GM23248 (cell line): ENCODE measurements at regions not wholly inside any gene's neighbourhood (a gene's known extent, or its start where the extent isn't known, plus 50 kb on each side); places are given as distances from the start of the nearest gene placed in this dataset.

Experiments used
- DNase-seq: peaks from one replicate; pipeline ENCODE4 v3.0.0-alpha.2; 2015
- H2AFZ ChIP-seq: fragments of 200-600 bp; sonication (generic); 2 replicates; pipeline ENCODE4 v1.6.1; 2016; ENCODE audit warnings: antibody characterized with exemption
- H3F3A ChIP-seq: fragments of 200-600 bp; sonication (generic); 2 replicates; pipeline ENCODE4 v1.6.1; 2016; ENCODE audit warnings: mild to moderate bottlenecking, antibody characterized with exemption, mixed run types; ENCODE audit not compliant: insufficient read depth
- H3K27ac ChIP-seq: fragments of 200-600 bp; sonication (generic); 2 replicates; pipeline ENCODE4 v1.5.1; 2016; ENCODE audit warnings: mild to moderate bottlenecking
- H3K27me3 ChIP-seq: fragments of 200-600 bp; sonication (generic); replicated peaks from 2 replicates; pipeline ENCODE4 v1.6.1; 2016; ENCODE audit warnings: mild to moderate bottlenecking; ENCODE audit not compliant: insufficient read depth
- H3K36me3 ChIP-seq: fragments of 200-600 bp; sonication (generic); 2 replicates; pipeline ENCODE4 v1.6.1; 2016; ENCODE audit warnings: low read depth, mild to moderate bottlenecking
- H3K4me1 ChIP-seq: fragments of 200-600 bp; sonication (generic); 2 replicates; pipeline ENCODE4 v1.6.1; 2016; ENCODE audit warnings: mild to moderate bottlenecking; ENCODE audit not compliant: insufficient read depth
- H3K4me2 ChIP-seq: fragments of 200-600 bp; sonication (generic); one replicate; pipeline ENCODE4 v1.6.1; 2016; ENCODE audit warnings: mild to moderate bottlenecking; ENCODE audit not compliant: unreplicated experiment
- H3K4me3 ChIP-seq: fragments of 200-600 bp; sonication (generic); 2 replicates; pipeline ENCODE4 v1.5.1; 2016; ENCODE audit warnings: mild to moderate bottlenecking
- H3K79me2 ChIP-seq: fragments of 200-600 bp; sonication (generic); 2 replicates; pipeline ENCODE4 v1.6.1; 2016; ENCODE audit warnings: mild to moderate bottlenecking; ENCODE audit not compliant: insufficient read depth
- H3K9ac ChIP-seq: fragments of 200-600 bp; sonication (generic); 2 replicates; pipeline ENCODE4 v1.6.1; 2016; ENCODE audit warnings: mild to moderate bottlenecking
- H3K9me2 ChIP-seq: fragments of 200-600 bp; sonication (generic); 2 replicates; pipeline ENCODE4 v1.6.1; 2016; ENCODE audit warnings: mixed run types, mild to moderate bottlenecking, moderate library complexity; ENCODE audit not compliant: insufficient read depth
- H3K9me3 ChIP-seq: fragments of 200-600 bp; sonication (generic); one replicate; pipeline ENCODE4 v1.6.1; 2017; ENCODE audit warnings: low read depth
- H4K20me1 ChIP-seq: fragments of 200-600 bp; sonication (generic); 2 replicates; pipeline ENCODE4 v1.6.0; 2016; ENCODE audit not compliant: insufficient read depth
- EZH2 ChIP-seq: fragments of 200-600 bp; sonication (generic); IDR thresholded peaks from 2 replicates; pipeline ENCODE4 v1.6.1; 2018; ENCODE audit warnings: antibody characterized with exemption, mild to moderate bottlenecking; ENCODE audit not compliant: insufficient read depth, poor library complexity, severe bottlenecking
- EZH2phosphoT487 ChIP-seq: fragments of 200-600 bp; sonication (generic); IDR thresholded peaks from 2 replicates; pipeline ENCODE4 v1.6.1; 2018; ENCODE audit warnings: antibody characterized with exemption, moderate library complexity, mild to moderate bottlenecking, low read depth; ENCODE audit not compliant: insufficient read depth
- WGBS, 2 experiments: methylation state at CpG; one replicate each; pipeline ENCODE4 v1.1.6; 2015 to 2017; ENCODE audit warnings: low lambda C conversion rate in 2 of 2, low coverage in 1 of 2; ENCODE audit errors: missing lambda C conversion rate in 2 of 2; 5-methylcytosine and 5-hydroxymethylcytosine counted together
- in situ Hi-C: fragments of 300-500 bp; cut with MboI; formaldehyde crosslinking; loops from 2 replicates; pipeline ENCODE4 v1.15.0; 2020

DNA sequence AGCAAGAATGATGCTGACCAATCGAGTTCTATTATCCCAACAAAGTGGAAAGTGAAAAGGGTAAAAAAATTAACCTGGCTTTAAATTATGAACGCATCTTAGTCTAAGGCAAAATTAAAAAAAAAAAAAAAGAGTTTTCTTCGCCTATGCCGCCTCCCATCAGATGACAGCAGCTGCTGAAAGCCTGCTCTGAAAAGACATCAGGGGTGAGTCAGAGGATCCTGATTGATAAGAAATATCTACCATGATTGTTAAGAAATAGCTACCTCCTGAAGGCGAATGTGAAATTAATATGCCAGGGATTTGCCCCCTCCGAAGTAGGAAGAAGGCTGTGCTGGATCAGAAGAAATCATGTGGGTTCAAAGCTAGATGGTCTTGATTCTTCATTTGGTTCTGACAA, 216.8 kb upstream of the C1orf87 start:
- Histone ChIP-seq H3K4me2 (no peak overlapping the region), H3K79me2 (no peaks in the 10 kb centered on the region), H3K4me1 (no peaks in the 10 kb centered on the region), H3K9me2 (no peaks in the 10 kb centered on the region), H3K4me3 (no peak overlapping the region), H2AFZ (no peak overlapping the region), H3K9ac (no peak overlapping the region), H3K9me3 (no peaks in the 10 kb centered on the region), H3K27me3 (0 out of 2 replicates have a peak, but pooled peaks cover 9% of the 10 kb centered on the region), H3K36me3 (no peaks in the 10 kb centered on the region), H3K27ac (no peak overlapping the region), H4K20me1 (no peaks in the 10 kb centered on the region), H3F3A (no peaks in the 10 kb centered on the region)
- no peak for DNase-seq
- in situ Hi-C loops = loop anchor here (25.0 kb wide), 1 partner anchor 747 kb away; no protein-coding TSS in a partner anchor
- TF ChIP-seq EZH2 (no peak), EZH2phosphoT487 (no peak)
- 81 to 86% methylated on average over 6 of the region's 6 CpGs for WGBS, 2 experiments

DNA sequence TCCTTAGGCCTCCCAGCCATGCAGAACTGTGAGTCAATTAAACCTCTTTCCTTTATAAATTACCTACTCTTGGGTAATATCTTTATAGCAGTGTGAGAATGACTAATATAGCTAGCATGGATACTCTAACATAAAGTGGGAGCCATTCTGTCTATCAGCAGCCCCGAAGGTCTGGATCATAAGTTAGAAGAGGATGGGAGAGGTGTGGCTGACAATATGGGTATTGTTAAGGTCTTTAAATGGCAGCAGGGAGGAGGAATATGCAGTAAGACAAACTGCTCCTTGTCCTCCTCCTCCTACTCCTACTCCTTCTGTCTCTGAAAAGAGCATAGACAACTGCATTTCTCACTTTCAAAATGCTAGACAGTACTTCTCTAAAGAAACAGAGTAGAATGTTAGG, 214.0 kb upstream of the C1orf87 start:
- TF ChIP-seq EZH2 (no peak), EZH2phosphoT487 (no peak)
- Histone ChIP-seq H3K36me3 (no peaks in the 10 kb centered on the region), H3K9me3 (no peaks in the 10 kb centered on the region), H3K9ac (no peak overlapping the region), H3K27me3 (0 out of 2 replicates have a peak, but pooled peaks cover 9% of the 10 kb centered on the region), H3K9me2 (no peaks in the 10 kb centered on the region), H4K20me1 (no peaks in the 10 kb centered on the region), H3F3A (no peaks in the 10 kb centered on the region), H3K4me1 (no peaks in the 10 kb centered on the region), H3K4me3 (no peak overlapping the region), H3K79me2 (no peaks in the 10 kb centered on the region), H2AFZ (no peak overlapping the region), H3K4me2 (no peak overlapping the region), H3K27ac (no peak overlapping the region)
- DNase-seq = no peak
- in situ Hi-C loops = loop anchor here (25.0 kb wide), 1 partner anchor 750 kb away; no protein-coding TSS in a partner anchor
- WGBS, 2 experiments = 93 to 94% methylated on average over 1 of the region's 1 CpG

GRCh38 chr1:60283690-60284089, 210.1 kb upstream of the C1orf87 start:
- no peak overlapping the region for H3K9ac ChIP-seq
- no peaks in the 10 kb centered on the region for H3K36me3 ChIP-seq
- DNase-seq = peak; percentile 32
- no peak overlapping the region for H3K27ac ChIP-seq
- peaks cover 24% of the 10 kb centered on the region for H3K4me1 ChIP-seq
- no peak overlapping the region for H3K4me2 ChIP-seq
- H3K9me2 ChIP-seq = no peaks in the 10 kb centered on the region
- peaks cover 8% of the 10 kb centered on the region; the same call in 1 of the 2 replicates for H3F3A ChIP-seq
- no peak overlapping the region for H2AFZ ChIP-seq
- WGBS, 2 experiments = 98 to 100% methylated on average over 2 of the region's 2 CpGs
- no peaks in the 10 kb centered on the region for H4K20me1 ChIP-seq
- in situ Hi-C loops = loop anchor here (25.0 kb wide), 1 partner anchor 754 kb away; no protein-coding TSS in a partner anchor
- no peak overlapping the region for H3K4me3 ChIP-seq
- H3K27me3 ChIP-seq = no peaks in the 10 kb centered on the region
- H3K9me3 ChIP-seq = no peaks in the 10 kb centered on the region
- no peak for TF ChIP-seq EZH2phosphoT487
- no peak for TF ChIP-seq EZH2
- H3K79me2 ChIP-seq = no peaks in the 10 kb centered on the region

DNA sequence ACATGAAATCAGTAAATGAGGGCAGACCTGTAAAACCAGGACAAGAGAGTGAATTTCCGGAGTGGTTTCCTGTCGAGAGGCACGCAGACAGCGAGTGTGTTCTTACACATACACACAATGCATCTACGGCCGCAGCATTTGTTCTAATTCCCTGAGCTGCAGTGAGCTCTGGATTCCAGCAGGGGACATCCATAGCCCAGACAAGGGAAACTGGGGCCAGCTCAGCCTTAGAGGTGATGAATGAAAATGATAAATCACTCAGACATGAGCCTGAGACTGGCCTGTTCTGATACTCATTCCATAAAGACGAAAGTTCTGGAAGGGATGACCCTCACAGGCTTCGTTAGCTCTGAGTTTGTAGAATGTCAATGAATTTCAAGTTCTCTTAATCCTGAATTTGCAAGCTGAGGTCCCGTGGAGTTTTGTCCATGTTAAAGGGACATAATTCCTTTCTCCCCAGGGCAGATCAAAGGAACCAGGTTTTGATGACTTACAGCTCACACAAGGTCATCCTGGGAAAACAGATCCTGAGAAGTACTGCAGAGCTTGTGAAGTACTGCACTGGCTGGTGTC, 207.9 kb upstream of the C1orf87 start:
- peaks cover 8% of the 10 kb centered on the region; the same call in 1 of the 2 replicates for H3F3A ChIP-seq
- H2AFZ ChIP-seq = peak overlapping the region; percentile 63
- in situ Hi-C loops = loop anchor here (25.0 kb wide), 1 partner anchor 756 kb away; no protein-coding TSS in a partner anchor
- no peak overlapping the region for H3K4me3 ChIP-seq
- peaks cover 24% of the 10 kb centered on the region for H3K4me1 ChIP-seq
- H3K9me2 ChIP-seq = no peaks in the 10 kb centered on the region
- H3K9me3 ChIP-seq = no peaks in the 10 kb centered on the region
- H3K36me3 ChIP-seq = no peaks in the 10 kb centered on the region
- no peaks in the 10 kb centered on the region for H3K79me2 ChIP-seq
- H3K27me3 ChIP-seq = no peaks in the 10 kb centered on the region
- H3K9ac ChIP-seq = no peak overlapping the region
- peak; percentile 82 for DNase-seq
- H3K27ac ChIP-seq = no peak overlapping the region
- 13 to 15% methylated on average over 9 of the region's 9 CpGs for WGBS, 2 experiments
- H3K4me2 ChIP-seq = peak overlapping the region; percentile 70
- H4K20me1 ChIP-seq = no peaks in the 10 kb centered on the region
- TF ChIP-seq EZH2phosphoT487 (no peak), EZH2 (no peak)
